ENCODE measurements at regions not wholly inside any gene's neighbourhood (a gene's known extent, or its start where the extent isn't known, plus 50 kb on each side); places are given as distances from the start of the nearest gene placed in this dataset.

DNA sequence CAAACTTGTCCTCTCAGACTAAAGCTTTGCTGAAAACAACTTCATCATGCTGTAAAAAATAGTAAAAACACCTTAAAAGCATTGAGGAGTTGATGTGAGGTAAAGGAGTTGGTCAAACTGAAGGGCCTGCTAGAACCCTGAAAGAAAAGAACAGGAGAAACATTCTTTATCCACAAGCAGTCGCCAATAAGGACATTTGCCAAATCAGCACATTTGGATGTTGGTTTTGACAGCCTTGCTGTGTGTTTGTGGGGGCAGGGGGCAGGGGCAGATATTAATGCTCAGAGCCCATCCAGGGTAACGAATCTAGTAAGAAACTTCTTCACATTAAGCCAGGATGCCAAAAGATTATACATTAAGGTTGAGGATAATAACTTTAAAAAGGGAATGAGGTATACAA, 399.9 kb upstream of the ZFHX3 start:
- no peaks in the 10 kb centered on the region for H3K4me1 ChIP-seq
- H3K4me3 ChIP-seq = no peak overlapping the region
- H3K27ac ChIP-seq = no peak overlapping the region
- intact Hi-C loops (cut with DNase I) = no loop called here
- no peaks in the 10 kb centered on the region for H3K36me3 ChIP-seq
- DNase-seq (ENCODE audit: extremely low spot score in 2 of 2) = no peak
- H3K9me3 ChIP-seq = no peaks in the 10 kb centered on the region
- H3K27me3 ChIP-seq = no peaks in the 10 kb centered on the region
- TF ChIP-seq POLR2A (IDR thresholded peaks at IDR 0.05) = no peak
- TF ChIP-seq, protein P1, sequence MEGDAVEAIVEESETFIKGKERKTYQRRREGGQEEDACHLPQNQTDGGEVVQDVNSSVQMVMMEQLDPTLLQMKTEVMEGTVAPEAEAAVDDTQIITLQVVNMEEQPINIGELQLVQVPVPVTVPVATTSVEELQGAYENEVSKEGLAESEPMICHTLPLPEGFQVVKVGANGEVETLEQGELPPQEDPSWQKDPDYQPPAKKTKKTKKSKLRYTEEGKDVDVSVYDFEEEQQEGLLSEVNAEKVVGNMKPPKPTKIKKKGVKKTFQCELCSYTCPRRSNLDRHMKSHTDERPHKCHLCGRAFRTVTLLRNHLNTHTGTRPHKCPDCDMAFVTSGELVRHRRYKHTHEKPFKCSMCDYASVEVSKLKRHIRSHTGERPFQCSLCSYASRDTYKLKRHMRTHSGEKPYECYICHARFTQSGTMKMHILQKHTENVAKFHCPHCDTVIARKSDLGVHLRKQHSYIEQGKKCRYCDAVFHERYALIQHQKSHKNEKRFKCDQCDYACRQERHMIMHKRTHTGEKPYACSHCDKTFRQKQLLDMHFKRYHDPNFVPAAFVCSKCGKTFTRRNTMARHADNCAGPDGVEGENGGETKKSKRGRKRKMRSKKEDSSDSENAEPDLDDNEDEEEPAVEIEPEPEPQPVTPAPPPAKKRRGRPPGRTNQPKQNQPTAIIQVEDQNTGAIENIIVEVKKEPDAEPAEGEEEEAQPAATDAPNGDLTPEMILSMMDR (IDR thresholded peaks at IDR 0.05) = no peak
- no peak for TF ChIP-seq POLR2AphosphoS5 (IDR thresholded peaks at IDR 0.05; ENCODE audit: insufficient read depth in 1 of 2, low read depth in 1 of 2)

DNA sequence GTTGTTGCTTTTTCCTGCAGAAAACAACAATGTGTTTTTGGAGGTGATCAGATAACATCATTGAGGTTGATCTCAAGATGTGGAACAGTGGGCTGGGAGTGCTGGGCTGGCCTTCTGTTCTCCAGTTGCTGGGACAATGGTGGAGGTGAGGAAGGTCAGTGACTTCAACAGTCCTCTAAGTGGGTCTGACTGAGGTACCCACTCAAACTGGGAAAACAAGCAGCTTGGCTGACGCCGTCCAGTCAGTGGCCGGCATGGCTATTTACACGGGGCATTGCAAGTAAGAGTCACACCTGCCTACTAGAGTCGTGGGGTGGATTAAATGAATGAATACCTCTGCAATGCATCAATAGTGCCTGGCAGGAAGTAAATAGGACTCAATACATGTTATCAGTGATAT, 386.7 kb upstream of the ZFHX3 start:
- H3K9me3 ChIP-seq = no peaks in the 10 kb centered on the region
- TF ChIP-seq POLR2A (IDR thresholded peaks at IDR 0.05) (no peak), POLR2AphosphoS5 (IDR thresholded peaks at IDR 0.05; ENCODE audit: insufficient read depth in 1 of 2, low read depth in 1 of 2) (no peak)
- TF ChIP-seq, protein P1 (IDR thresholded peaks at IDR 0.05) = no peak
- intact Hi-C loops (cut with DNase I) = no loop called here
- no peak overlapping the region for H3K27ac ChIP-seq
- no peaks in the 10 kb centered on the region for H3K4me1 ChIP-seq
- H3K36me3 ChIP-seq = no peaks in the 10 kb centered on the region
- H3K27me3 ChIP-seq = no peaks in the 10 kb centered on the region
- no peak for DNase-seq (ENCODE audit: extremely low spot score in 2 of 2)
- H3K4me3 ChIP-seq = no peak overlapping the region

DNA sequence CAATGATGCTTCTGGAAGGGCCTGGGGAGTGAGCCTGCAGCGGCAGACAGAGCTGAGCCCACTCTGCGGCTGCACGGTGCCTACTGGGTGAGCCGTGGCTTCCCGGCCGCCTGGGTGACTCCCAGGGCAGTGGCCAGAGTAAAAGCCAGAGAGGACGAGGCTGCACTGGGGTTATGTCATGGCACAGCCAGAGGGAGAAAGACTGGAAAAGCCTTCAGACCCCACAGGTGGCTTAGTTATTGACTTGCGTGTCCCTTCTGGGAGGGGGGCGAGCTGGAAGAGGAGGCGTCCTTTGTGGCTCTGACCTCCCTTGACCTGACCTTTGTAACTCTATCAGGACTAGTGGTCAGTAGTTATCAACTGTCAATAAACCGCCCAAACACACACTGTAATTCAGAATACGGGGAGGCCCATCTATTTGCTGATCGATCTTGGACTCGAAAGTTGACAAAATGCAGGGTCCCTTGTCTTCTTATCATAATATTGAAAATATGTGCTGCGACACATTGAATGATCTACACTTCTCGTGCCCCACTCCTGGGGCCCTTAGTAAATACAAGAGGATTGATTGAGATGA, 385.9 kb upstream of the ZFHX3 start:
- H3K36me3 ChIP-seq = no peaks in the 10 kb centered on the region
- TF ChIP-seq, protein P1 (IDR thresholded peaks at IDR 0.05) = no peak
- TF ChIP-seq POLR2AphosphoS5 (IDR thresholded peaks at IDR 0.05; ENCODE audit: insufficient read depth in 1 of 2, low read depth in 1 of 2) = no peak
- no peak for TF ChIP-seq POLR2A (IDR thresholded peaks at IDR 0.05)
- intact Hi-C loops (cut with DNase I) = no loop called here
- no peaks in the 10 kb centered on the region for H3K27me3 ChIP-seq
- DNase-seq (ENCODE audit: extremely low spot score in 2 of 2) = no peak
- no peaks in the 10 kb centered on the region for H3K9me3 ChIP-seq
- H3K4me1 ChIP-seq = no peaks in the 10 kb centered on the region
- no peak overlapping the region for H3K4me3 ChIP-seq
- H3K27ac ChIP-seq = no peak overlapping the region

DNA sequence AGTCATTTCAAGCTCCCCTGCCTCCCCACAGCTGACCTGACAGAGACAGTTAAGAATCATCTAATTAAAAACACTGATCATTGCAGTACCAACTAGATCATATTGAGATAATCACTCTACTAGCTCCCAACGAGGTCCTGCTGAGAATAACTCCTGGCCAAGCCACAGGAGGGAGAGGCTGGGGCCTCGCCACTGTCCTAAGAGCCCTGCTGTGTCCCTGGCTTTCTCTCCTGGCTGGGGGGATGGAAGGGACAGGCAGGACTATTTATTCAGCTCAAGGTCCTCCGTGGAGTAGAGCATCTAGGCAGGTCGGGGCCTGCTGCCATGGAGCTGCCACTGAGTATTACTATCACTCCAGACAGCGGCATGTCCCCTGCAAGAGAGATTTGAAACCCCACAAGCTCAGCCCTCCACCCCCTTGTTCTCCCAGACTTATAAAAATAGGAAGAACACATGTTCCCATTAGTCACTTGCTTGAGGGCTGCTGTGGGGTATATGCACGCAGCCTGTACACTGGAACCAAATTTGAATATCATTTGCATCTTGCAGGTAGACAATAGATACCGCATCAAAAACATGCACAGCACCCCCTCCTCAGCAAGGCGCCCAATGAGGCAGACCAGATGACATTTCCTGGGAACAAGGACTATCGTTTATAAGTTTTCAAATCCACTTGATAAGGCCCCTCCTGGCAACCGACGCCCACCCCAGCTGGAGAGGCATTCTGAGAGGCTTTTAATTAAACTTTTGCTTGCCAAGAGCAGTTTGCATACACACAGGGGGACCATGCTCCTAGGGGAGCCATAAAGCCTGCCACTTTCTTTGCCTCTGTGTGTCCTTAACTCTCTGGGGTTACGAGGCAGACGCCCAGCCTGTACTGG, 385.2 kb upstream of the ZFHX3 start:
- no peaks in the 10 kb centered on the region for H3K36me3 ChIP-seq
- no peak for DNase-seq (ENCODE audit: extremely low spot score in 2 of 2)
- H3K9me3 ChIP-seq = no peaks in the 10 kb centered on the region
- H3K4me1 ChIP-seq = no peaks in the 10 kb centered on the region
- TF ChIP-seq POLR2A (IDR thresholded peaks at IDR 0.05) (no peak), POLR2AphosphoS5 (IDR thresholded peaks at IDR 0.05; ENCODE audit: insufficient read depth in 1 of 2, low read depth in 1 of 2) (no peak)
- TF ChIP-seq, protein P1 (IDR thresholded peaks at IDR 0.05) = no peak
- intact Hi-C loops (cut with DNase I) = no loop called here
- no peak overlapping the region for H3K4me3 ChIP-seq
- H3K27ac ChIP-seq = no peak overlapping the region
- no peaks in the 10 kb centered on the region for H3K27me3 ChIP-seq

DNA sequence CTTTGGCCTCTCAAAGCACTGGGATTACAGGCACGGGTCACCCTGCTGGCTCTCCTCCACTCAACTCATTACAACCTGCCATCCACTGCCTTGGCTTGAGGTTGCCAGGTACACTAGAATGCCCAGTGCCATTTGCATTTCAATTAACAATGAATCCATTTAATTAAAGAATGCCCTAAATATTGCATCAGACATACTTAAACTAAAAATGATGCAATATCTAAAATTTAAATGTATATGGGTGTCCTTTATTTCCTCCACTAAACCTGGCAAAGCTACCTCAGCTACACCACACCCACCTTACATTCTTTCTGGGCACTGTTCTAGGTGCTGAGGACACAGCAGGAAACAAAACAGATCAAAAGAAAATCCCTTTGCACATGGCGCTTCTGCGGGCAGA, 382.2 kb upstream of the ZFHX3 start:
- intact Hi-C loops (cut with DNase I) = no loop called here
- Histone ChIP-seq H3K9me3 (no peaks in the 10 kb centered on the region), H3K27ac (no peak overlapping the region), H3K27me3 (no peaks in the 10 kb centered on the region), H3K4me1 (no peaks in the 10 kb centered on the region), H3K4me3 (no peak overlapping the region), H3K36me3 (no peaks in the 10 kb centered on the region)
- no peak for TF ChIP-seq POLR2AphosphoS5 (IDR thresholded peaks at IDR 0.05; ENCODE audit: insufficient read depth in 1 of 2, low read depth in 1 of 2)
- no peak for TF ChIP-seq POLR2A (IDR thresholded peaks at IDR 0.05)
- TF ChIP-seq, protein P1 (IDR thresholded peaks at IDR 0.05) = no peak
- no peak for DNase-seq (ENCODE audit: extremely low spot score in 2 of 2)

All from vagina (tissue), 2 donors.